ENCODE measurements at regions not wholly inside any gene's neighbourhood (a gene's known extent, or its start where the extent isn't known, plus 50 kb on each side); places are given as distances from the start of the nearest gene placed in this dataset.

- H4K91ac ChIP-seq (ENCODE audit: insufficient read depth, low read depth, low read length), result no peak overlapping the region
- no peak overlapping the region for H2BK15ac ChIP-seq (ENCODE audit: low read depth, low read length)
- no peak overlapping the region for H2BK20ac ChIP-seq (ENCODE audit: low read depth, low read length)
- dilution Hi-C loops (cut with HindIII; ENCODE audit: low sequenced_read_pairs, unreplicated experiment), result no loop called here
- ChIA-PET CTCF (no interaction called here), POLR2A (ENCODE audit: unreplicated experiment) (no interaction called here)
- in situ Hi-C loops (cut with MboI; ENCODE audit: low sequenced_read_pairs), result no loop called here
- H3K79me1 ChIP-seq (ENCODE audit: low read depth in 1 of 2, low read length in 2 of 2), result no peaks in the 10 kb centered on the region
- no peak for TF ChIP-seq CEBPB (IDR thresholded peaks at IDR 0.05; ENCODE audit: low read depth, low read length)
- no peak for TF ChIP-seq RFX5 (IDR thresholded peaks at IDR 0.05; ENCODE audit: low read depth, low read length)
- TF ChIP-seq USF2 (IDR thresholded peaks at IDR 0.05; ENCODE audit: low read depth, low read length), result no peak
- TF ChIP-seq RCOR1 (IDR thresholded peaks at IDR 0.05; ENCODE audit: insufficient replicate concordance, low read length), result no peak
- TF ChIP-seq SMC3 (IDR thresholded peaks at IDR 0.05; ENCODE audit: low read depth, low read length), result no peak
- no peak for TF ChIP-seq ELK1 (IDR thresholded peaks at IDR 0.05; ENCODE audit: borderline replicate concordance, low read depth, low read length)
- no peak for TF ChIP-seq POLR2A (IDR thresholded peaks at IDR 0.05; ENCODE audit: low read depth, low read length)
- TF ChIP-seq MAZ (IDR thresholded peaks at IDR 0.05; ENCODE audit: borderline replicate concordance, low read depth, low read length), result no peak
- TF ChIP-seq RAD21 (IDR thresholded peaks at IDR 0.05; ENCODE audit: low read length), result no peak
- no peak for TF ChIP-seq FOS (IDR thresholded peaks at IDR 0.05; ENCODE audit: low read depth, low read length)
- no peak for TF ChIP-seq NFE2L2 (IDR thresholded peaks at IDR 0.05; ENCODE audit: low read depth, low read length)
- no peak for TF ChIP-seq MXI1 (IDR thresholded peaks at IDR 0.05; ENCODE audit: borderline replicate concordance, low read depth, low read length)
- no peak for TF ChIP-seq BHLHE40 (IDR thresholded peaks at IDR 0.05; ENCODE audit: low read depth, low read length)
- no peaks in the 10 kb centered on the region for H3K9me3 ChIP-seq (ENCODE audit: control insufficient read depth, insufficient read depth, low read length)
- no peak overlapping the region for H4K8ac ChIP-seq (ENCODE audit: low read depth in 2 of 2, low read length in 2 of 2)
- no peak overlapping the region for H2AFZ ChIP-seq (replicated peaks; ENCODE audit: low read length, poor library complexity)
- no CpG with 5 or more reads among the region's 3 CpGs for WGBS, 2 experiments (ENCODE audit: extremely low coverage in 2 of 2, insufficient read length in 1 of 2)
- H3K14ac ChIP-seq (replicated peaks; ENCODE audit: low read depth, low read length), result no peak overlapping the region
- no peak overlapping the region for H3K18ac ChIP-seq (ENCODE audit: low read depth, low read length)
- no peak overlapping the region for H3K27ac ChIP-seq (ENCODE audit: insufficient read depth, low read length)
- no TSS peak for BruUV-seq (replicated peaks)
- no peaks in the 10 kb centered on the region for H4K20me1 ChIP-seq (ENCODE audit: insufficient read depth, low read length)
- H3K4me3 ChIP-seq (ENCODE audit: insufficient read depth, low read depth, low read length), result no peak overlapping the region
- no peak overlapping the region for H3K4me2 ChIP-seq (ENCODE audit: low read depth, low read length)
- no peak overlapping the region for H4K5ac ChIP-seq (ENCODE audit: low read depth, low read length)
- no peak overlapping the region for H2AK9ac ChIP-seq (replicated peaks; ENCODE audit: low read depth, low read length, poor library complexity)
- H3K4me1 ChIP-seq (ENCODE audit: control insufficient read depth, insufficient read depth, low read length), result no peaks in the 10 kb centered on the region
- H3K27me3 ChIP-seq (ENCODE audit: control insufficient read depth, insufficient read depth, low read length), result peaks cover 2% of the 10 kb centered on the region; the same call in 1 of the 2 replicates
- H3K4ac ChIP-seq (ENCODE audit: low read depth, low read length), result no peak overlapping the region
- H2AK5ac ChIP-seq (ENCODE audit: low read depth, low read length), result no peak overlapping the region
- H3K9me1 ChIP-seq (ENCODE audit: insufficient read depth, low read length), result no peaks in the 10 kb centered on the region
- H3K56ac ChIP-seq (ENCODE audit: extremely low read depth, insufficient read depth, low read length), result no peak overlapping the region
- H2BK120ac ChIP-seq (ENCODE audit: low read depth, low read length), result no peak overlapping the region
- H3K23ac ChIP-seq (ENCODE audit: low read depth, low read length), result no peak overlapping the region
- no peak overlapping the region for H2BK5ac ChIP-seq (ENCODE audit: low read depth, low read length, poor library complexity, severe bottlenecking)
- H3K36me3 ChIP-seq (ENCODE audit: control insufficient read depth, insufficient read depth, low read length), result no peaks in the 10 kb centered on the region
- no peak overlapping the region for H3K9ac ChIP-seq (ENCODE audit: low read depth, low read length)
- ATAC-seq (ENCODE audit: low read depth), result no peak
- intact Hi-C loops (cut with micrococcal nuclease), result no loop called here
- DNase-seq, result no peak
These were observed 236.9 kb downstream of the QKI start for GRCh38 chr6:163651426-163651825.

Measured in IMR-90 (cell line).